ENCODE measurements at regions not wholly inside any gene's neighbourhood (a gene's known extent, or its start where the extent isn't known, plus 50 kb on each side); places are given as distances from the start of the nearest gene placed in this dataset.

DNA sequence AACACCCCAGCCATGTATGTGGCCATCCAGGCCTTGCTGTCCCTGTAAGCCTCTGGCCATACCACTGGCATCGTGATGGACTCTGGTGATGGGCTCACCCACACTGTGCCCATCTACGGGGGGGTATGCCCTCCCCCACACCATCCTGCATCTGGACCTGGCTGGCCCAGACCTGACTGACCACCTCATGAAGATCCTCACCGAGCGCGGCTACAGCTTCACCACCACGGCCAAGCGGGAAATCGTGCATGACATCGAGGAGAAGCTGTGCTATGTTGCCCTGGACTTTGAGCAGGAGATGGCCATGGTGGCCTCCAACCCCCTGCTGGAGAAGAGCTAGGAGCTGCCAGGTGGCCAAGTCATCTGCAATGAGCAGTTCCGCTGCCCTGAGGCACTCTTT, 80.4 kb upstream of the ZCCHC2 start:
- no peaks in the 10 kb centered on the region for H3K4me1 ChIP-seq
- no peak overlapping the region for H3K27ac ChIP-seq
- no peak for FAIRE-seq
- TF ChIP-seq, protein P1, sequence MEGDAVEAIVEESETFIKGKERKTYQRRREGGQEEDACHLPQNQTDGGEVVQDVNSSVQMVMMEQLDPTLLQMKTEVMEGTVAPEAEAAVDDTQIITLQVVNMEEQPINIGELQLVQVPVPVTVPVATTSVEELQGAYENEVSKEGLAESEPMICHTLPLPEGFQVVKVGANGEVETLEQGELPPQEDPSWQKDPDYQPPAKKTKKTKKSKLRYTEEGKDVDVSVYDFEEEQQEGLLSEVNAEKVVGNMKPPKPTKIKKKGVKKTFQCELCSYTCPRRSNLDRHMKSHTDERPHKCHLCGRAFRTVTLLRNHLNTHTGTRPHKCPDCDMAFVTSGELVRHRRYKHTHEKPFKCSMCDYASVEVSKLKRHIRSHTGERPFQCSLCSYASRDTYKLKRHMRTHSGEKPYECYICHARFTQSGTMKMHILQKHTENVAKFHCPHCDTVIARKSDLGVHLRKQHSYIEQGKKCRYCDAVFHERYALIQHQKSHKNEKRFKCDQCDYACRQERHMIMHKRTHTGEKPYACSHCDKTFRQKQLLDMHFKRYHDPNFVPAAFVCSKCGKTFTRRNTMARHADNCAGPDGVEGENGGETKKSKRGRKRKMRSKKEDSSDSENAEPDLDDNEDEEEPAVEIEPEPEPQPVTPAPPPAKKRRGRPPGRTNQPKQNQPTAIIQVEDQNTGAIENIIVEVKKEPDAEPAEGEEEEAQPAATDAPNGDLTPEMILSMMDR (IDR thresholded peaks at IDR 0.05): no peak
- intact Hi-C loops (cut with DNase I): no loop called here
- H3K36me3 ChIP-seq: no peaks in the 10 kb centered on the region
- 89 to 95% methylated on average over 10 of the region's 10 CpGs for WGBS, 2 donors
- no peak overlapping the region for H3K4me3 ChIP-seq
- ATAC-seq: no peak
- no peaks in the 10 kb centered on the region for H3K27me3 ChIP-seq
- no peaks in the 10 kb centered on the region for H3K9me3 ChIP-seq
- DNase-seq: no peak

DNA sequence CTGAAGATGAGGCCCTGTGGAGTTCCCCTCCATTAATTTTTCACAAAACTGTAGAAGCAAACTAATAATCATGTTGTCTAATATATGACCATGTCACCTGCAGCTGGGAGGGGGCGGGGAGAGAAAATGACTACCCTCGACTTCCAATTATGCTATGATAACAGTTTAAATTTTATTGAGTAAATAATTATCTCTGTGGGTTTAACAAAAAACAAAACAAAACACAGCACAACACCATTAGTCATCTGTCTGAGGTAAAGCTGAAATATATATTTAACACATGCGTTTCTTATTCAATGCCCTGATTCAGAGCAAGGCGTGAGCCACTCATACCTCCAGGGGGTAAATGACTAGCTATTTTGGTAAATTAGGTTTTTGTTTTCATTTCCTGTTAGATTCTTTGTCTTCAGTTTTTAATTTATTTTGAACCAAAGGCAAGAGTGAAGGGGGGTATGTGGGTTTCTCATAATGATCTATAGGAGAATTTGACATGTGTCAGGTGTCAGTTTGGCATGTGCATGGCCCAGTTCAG, 77.4 kb upstream of the ZCCHC2 start:
- TF ChIP-seq, protein P1 (IDR thresholded peaks at IDR 0.05): no peak
- FAIRE-seq (no peak), ATAC-seq (no peak), DNase-seq (no peak)
- WGBS, 2 donors: 67 to 70% methylated on average over 4 of the region's 4 CpGs
- Histone ChIP-seq H3K9me3 (no peaks in the 10 kb centered on the region), H3K27ac (no peak overlapping the region), H3K36me3 (no peaks in the 10 kb centered on the region), H3K4me3 (no peak overlapping the region), H3K4me1 (no peaks in the 10 kb centered on the region), H3K27me3 (no peaks in the 10 kb centered on the region)
- intact Hi-C loops (cut with DNase I): no loop called here

DNA sequence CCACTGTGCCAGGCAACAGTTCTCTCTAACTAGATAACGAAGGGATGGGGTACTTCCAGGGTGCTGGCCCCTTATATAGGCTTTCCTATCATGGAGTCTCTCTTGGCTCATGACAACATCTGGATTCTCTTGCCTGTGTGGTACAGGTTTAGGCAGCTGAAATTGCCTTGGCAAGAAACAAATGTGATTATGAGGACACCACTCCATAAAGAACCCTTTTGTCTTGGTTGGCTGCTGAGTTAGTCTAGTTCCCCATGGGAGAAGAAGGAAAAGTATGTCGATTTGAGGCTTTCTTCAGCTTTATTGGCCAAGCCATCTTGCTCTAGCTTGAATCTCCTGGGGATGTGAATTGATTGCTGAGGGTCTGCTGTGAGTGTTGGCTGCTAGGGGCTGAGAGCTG, 76.3 kb upstream of the ZCCHC2 start:
- Histone ChIP-seq H3K27ac (no peak overlapping the region), H3K4me1 (peaks cover 0 to 8% (median 0%) of the 10 kb centered on the region in 3 donors), H3K4me3 (no peak overlapping the region), H3K27me3 (no peaks in the 10 kb centered on the region), H3K36me3 (no peaks in the 10 kb centered on the region), H3K9me3 (no peaks in the 10 kb centered on the region)
- TF ChIP-seq, protein P1 (IDR thresholded peaks at IDR 0.05): no peak
- no peak for FAIRE-seq
- 75 to 84% methylated on average over 2 of the region's 2 CpGs for WGBS, 2 donors
- DNase-seq: no peak
- no peak for ATAC-seq
- intact Hi-C loops (cut with DNase I): no loop called here

DNA sequence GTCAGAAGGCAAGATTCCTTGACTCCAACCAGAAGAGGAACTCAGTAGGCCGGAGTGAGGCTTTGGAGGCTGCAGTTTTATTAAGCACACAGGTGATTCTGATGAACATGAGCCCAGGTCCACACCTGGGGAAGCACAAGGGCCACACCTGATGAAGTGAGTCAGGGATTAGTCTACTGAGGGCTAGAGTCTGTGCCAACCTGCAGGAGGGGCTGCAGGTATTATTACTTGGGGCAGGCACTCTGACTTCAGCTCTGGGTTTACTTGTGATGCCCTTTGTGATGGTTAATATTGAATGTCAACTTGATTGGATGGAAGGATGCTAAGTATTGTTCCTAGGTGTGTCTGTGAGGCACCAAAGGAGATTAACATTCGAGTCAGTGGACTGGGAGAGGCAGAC, 75.2 kb upstream of the ZCCHC2 start:
- Histone ChIP-seq H3K36me3 (no peaks in the 10 kb centered on the region), H3K4me1 (peaks cover 0 to 15% (median 0%) of the 10 kb centered on the region in 3 donors), H3K4me3 (no peak overlapping the region), H3K9me3 (no peaks in the 10 kb centered on the region), H3K27ac (no peak overlapping the region), H3K27me3 (no peaks in the 10 kb centered on the region)
- TF ChIP-seq, protein P1 (IDR thresholded peaks at IDR 0.05): no peak
- intact Hi-C loops (cut with DNase I): no loop called here
- DNase-seq: no peak
- no peak for FAIRE-seq
- WGBS, 2 donors: 76 to 86% methylated on average over 2 of the region's 2 CpGs
- ATAC-seq: no peak

DNA sequence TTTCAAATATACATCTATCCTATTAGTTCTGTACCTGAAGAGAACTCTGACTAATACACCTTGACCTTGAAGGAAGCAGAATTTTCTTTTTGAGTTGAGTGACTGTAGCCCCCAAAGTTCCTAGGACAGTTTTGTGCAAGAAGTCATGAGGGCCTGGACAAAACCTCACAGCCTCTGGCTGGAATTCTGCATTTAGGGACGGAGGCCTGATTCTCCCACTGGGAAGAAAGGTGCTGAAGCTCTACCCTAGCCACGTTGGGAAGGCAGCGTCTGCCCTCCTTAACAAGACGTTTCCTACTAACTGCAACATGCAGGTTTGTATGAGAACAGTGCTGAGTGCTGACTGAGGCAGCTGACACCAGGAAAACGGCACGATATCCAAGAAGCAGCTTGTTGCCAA, 74.4 kb upstream of the ZCCHC2 start:
- ATAC-seq (no peak), DNase-seq (no peak), FAIRE-seq (no peak)
- 52 to 60% methylated on average over 6 of the region's 6 CpGs for WGBS, 2 donors
- intact Hi-C loops (cut with DNase I): no loop called here
- H3K4me1 ChIP-seq: peaks cover 0 to 15% (median 0%) of the 10 kb centered on the region in 3 donors
- H3K27ac ChIP-seq: no peak overlapping the region
- no peaks in the 10 kb centered on the region for H3K27me3 ChIP-seq
- no peaks in the 10 kb centered on the region for H3K9me3 ChIP-seq
- no peaks in the 10 kb centered on the region for H3K36me3 ChIP-seq
- no peak overlapping the region for H3K4me3 ChIP-seq
- TF ChIP-seq, protein P1 (IDR thresholded peaks at IDR 0.05): no peak
